ENCODE measurements at regions not wholly inside any gene's neighbourhood (a gene's known extent, or its start where the extent isn't known, plus 50 kb on each side); places are given as distances from the start of the nearest gene placed in this dataset.

DNA sequence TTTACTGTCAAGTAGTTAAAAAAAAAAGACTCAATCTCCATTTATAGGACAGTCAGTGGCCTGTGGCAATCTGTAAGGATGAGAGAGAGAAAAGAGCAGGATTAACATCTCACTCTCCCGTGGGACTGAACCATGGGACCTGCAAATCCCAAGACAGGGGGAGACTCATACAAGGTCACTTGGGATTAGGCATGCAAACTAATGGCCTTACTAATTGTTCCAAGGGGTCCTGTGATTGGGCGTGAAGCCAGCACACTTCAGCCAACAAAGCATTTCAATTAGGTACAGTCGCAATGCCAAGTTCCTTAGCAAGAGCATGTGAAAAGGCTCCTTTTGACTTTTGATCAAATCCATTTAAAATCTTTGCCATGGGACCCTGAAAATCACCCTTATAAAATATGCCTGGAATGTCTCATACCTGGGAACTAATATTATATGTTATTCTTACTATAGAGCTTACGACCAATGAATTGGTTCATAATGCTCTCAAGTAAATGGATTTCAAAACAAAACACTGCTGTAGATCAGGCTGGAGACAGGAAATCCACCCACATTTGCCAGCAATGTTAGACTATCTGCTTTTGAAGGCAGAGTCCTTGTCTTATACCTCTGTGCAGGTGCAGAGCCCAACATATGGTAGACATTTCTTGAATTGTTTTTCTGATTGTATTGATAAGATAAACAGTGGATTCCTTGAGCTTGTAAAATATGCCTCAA, 412.5 kb downstream of the GJA1 start:
- TF ChIP-seq, protein P1, sequence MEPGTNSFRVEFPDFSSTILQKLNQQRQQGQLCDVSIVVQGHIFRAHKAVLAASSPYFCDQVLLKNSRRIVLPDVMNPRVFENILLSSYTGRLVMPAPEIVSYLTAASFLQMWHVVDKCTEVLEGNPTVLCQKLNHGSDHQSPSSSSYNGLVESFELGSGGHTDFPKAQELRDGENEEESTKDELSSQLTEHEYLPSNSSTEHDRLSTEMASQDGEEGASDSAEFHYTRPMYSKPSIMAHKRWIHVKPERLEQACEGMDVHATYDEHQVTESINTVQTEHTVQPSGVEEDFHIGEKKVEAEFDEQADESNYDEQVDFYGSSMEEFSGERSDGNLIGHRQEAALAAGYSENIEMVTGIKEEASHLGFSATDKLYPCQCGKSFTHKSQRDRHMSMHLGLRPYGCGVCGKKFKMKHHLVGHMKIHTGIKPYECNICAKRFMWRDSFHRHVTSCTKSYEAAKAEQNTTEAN (CRISPR knock-in tag; conservative IDR thresholded peaks at IDR 0.05) = no peak
- TF ChIP-seq U2AF2 (IDR thresholded peaks at IDR 0.05; ENCODE audit: low read depth, low read length) = no peak
- TF ChIP-seq, protein P2, sequence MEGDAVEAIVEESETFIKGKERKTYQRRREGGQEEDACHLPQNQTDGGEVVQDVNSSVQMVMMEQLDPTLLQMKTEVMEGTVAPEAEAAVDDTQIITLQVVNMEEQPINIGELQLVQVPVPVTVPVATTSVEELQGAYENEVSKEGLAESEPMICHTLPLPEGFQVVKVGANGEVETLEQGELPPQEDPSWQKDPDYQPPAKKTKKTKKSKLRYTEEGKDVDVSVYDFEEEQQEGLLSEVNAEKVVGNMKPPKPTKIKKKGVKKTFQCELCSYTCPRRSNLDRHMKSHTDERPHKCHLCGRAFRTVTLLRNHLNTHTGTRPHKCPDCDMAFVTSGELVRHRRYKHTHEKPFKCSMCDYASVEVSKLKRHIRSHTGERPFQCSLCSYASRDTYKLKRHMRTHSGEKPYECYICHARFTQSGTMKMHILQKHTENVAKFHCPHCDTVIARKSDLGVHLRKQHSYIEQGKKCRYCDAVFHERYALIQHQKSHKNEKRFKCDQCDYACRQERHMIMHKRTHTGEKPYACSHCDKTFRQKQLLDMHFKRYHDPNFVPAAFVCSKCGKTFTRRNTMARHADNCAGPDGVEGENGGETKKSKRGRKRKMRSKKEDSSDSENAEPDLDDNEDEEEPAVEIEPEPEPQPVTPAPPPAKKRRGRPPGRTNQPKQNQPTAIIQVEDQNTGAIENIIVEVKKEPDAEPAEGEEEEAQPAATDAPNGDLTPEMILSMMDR (CRISPR knock-in tag; IDR thresholded peaks at IDR 0.05) = no peak
- TF ChIP-seq NR2C2 (CRISPR knock-in tag; IDR thresholded peaks at IDR 0.05; ENCODE audit: borderline replicate concordance) = no peak
- no peak for TF ChIP-seq NR3C1 (CRISPR knock-in tag; IDR thresholded peaks at IDR 0.05)
- TF ChIP-seq RFX5 (IDR thresholded peaks at IDR 0.05; ENCODE audit: low read depth, low read length) = no peak
- TF ChIP-seq NCOR1 (IDR thresholded peaks at IDR 0.05; ENCODE audit: borderline replicate concordance, low read length) = no peak
- TF ChIP-seq, protein P3, sequence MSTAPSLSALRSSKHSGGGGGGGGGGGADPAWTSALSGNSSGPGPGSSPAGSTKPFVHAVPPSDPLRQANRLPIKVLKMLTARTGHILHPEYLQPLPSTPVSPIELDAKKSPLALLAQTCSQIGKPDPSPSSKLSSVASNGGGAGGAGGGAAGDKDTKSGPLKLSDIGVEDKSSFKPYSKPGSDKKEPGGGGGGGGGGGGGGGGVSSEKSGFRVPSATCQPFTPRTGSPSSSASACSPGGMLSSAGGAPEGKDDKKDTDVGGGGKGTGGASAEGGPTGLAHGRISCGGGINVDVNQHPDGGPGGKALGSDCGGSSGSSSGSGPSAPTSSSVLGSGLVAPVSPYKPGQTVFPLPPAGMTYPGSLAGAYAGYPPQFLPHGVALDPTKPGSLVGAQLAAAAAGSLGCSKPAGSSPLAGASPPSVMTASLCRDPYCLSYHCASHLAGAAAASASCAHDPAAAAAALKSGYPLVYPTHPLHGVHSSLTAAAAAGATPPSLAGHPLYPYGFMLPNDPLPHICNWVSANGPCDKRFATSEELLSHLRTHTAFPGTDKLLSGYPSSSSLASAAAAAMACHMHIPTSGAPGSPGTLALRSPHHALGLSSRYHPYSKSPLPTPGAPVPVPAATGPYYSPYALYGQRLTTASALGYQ (CRISPR knock-in tag; IDR thresholded peaks at IDR 0.05) = no peak
- no peak for TF ChIP-seq FOXK2 (IDR thresholded peaks at IDR 0.05)
- no peak for TF ChIP-seq MIER2 (CRISPR knock-in tag; IDR thresholded peaks at IDR 0.05)
- TF ChIP-seq ZNF354B (CRISPR knock-in tag; IDR thresholded peaks at IDR 0.05) = no peak
